H9 (cell line): ENCODE measurements at regions not wholly inside any gene's neighbourhood (a gene's known extent, or its start where the extent isn't known, plus 50 kb on each side); places are given as distances from the start of the nearest gene placed in this dataset.

Experiments
- DNase-seq: peaks from one replicate; pipeline ENCODE4 v3.0.0-alpha.2; 2017
- H2AFZ ChIP-seq: one replicate; pipeline ENCODE4 v1.6.1; 2013; ENCODE audit warnings: mild to moderate bottlenecking, low read length, control low read depth, moderate library complexity
- H2AK5ac ChIP-seq: 2 replicates; pipeline ENCODE4 v1.6.1; 2013; ENCODE audit warnings: low read length, control low read depth, mixed read lengths; ENCODE audit not compliant: insufficient read length
- H2BK120ac ChIP-seq: one replicate; pipeline ENCODE4 v1.6.1; 2013; ENCODE audit warnings: low read depth, mild to moderate bottlenecking, low read length, control low read depth, inconsistent platforms; ENCODE audit not compliant: poor library complexity, severe bottlenecking
- H2BK12ac ChIP-seq: 2 replicates; pipeline ENCODE4 v1.6.1; 2013; ENCODE audit warnings: low read length, control low read depth, mixed read lengths, low read depth; ENCODE audit not compliant: insufficient read length
- H2BK15ac ChIP-seq: 2 replicates; pipeline ENCODE4 v1.6.1; 2013; ENCODE audit warnings: low read depth, low read length, control low read depth
- H2BK20ac ChIP-seq: one replicate; pipeline ENCODE4 v1.6.1; 2013; ENCODE audit warnings: low read depth, mild to moderate bottlenecking, low read length, control low read depth, inconsistent platforms; ENCODE audit not compliant: poor library complexity, severe bottlenecking
- H2BK5ac ChIP-seq: 2 replicates; pipeline ENCODE4 v1.6.1; 2013; ENCODE audit warnings: low read length, control low read depth, mixed read lengths; ENCODE audit not compliant: insufficient read length
- H3K14ac ChIP-seq: 2 replicates; pipeline ENCODE4 v1.6.1; 2013; ENCODE audit warnings: low read length, control low read depth; ENCODE audit not compliant: insufficient read depth
- H3K18ac ChIP-seq: 2 replicates; pipeline ENCODE4 v1.6.1; 2013; ENCODE audit warnings: low read depth, mild to moderate bottlenecking, mixed read lengths, low read length, control low read depth; ENCODE audit not compliant: insufficient read length
- H3K23ac ChIP-seq: 2 replicates; pipeline ENCODE4 v1.6.1; 2013; ENCODE audit warnings: low read length, control low read depth, mixed read lengths, low read depth; ENCODE audit not compliant: insufficient read length
- H3K23me2 ChIP-seq: 2 replicates; pipeline ENCODE4 v1.6.1; 2013; ENCODE audit warnings: low read depth, mild to moderate bottlenecking, mixed read lengths, low read length, control low read depth; ENCODE audit not compliant: insufficient read length, poor library complexity, severe bottlenecking
- H3K27ac ChIP-seq: 2 replicates; pipeline ENCODE4 v1.5.1; 2013; ENCODE audit warnings: low read length, control low read depth, mixed read lengths, low read depth; ENCODE audit not compliant: insufficient read length
- H3K27me3 ChIP-seq: 2 replicates; pipeline ENCODE4 v1.6.1; 2013; ENCODE audit warnings: low read length, control low read depth, inconsistent platforms; ENCODE audit not compliant: insufficient read depth
- H3K4ac ChIP-seq: 2 replicates; pipeline ENCODE4 v1.6.1; 2013; ENCODE audit warnings: low read depth, mild to moderate bottlenecking, control low read depth, inconsistent platforms, low read length, moderate library complexity
- H3K4me1 ChIP-seq: 2 replicates; pipeline ENCODE4 v1.6.1; 2013; ENCODE audit warnings: low read length, control low read depth, inconsistent platforms; ENCODE audit not compliant: insufficient read depth
- H3K4me2 ChIP-seq: 2 replicates; pipeline ENCODE4 v1.6.1; 2013; ENCODE audit warnings: low read length, control low read depth, mixed read lengths; ENCODE audit not compliant: insufficient read length, insufficient read depth
- H3K56ac ChIP-seq: 2 replicates; pipeline ENCODE4 v1.6.1; 2013; ENCODE audit warnings: low read depth, mild to moderate bottlenecking, mixed read lengths, low read length, control low read depth; ENCODE audit not compliant: insufficient read length
- H3K79me1 ChIP-seq: 2 replicates; pipeline ENCODE4 v1.6.1; 2013; ENCODE audit warnings: low read depth, mild to moderate bottlenecking, moderate library complexity, low read length, control low read depth, inconsistent platforms; ENCODE audit not compliant: insufficient read depth, poor library complexity, severe bottlenecking
- H3K79me2 ChIP-seq: 2 replicates; pipeline ENCODE4 v1.6.1; 2013; ENCODE audit warnings: low read length, control low read depth, inconsistent platforms; ENCODE audit not compliant: insufficient read depth
- H3K9ac ChIP-seq: 2 replicates; pipeline ENCODE4 v1.6.1; 2013; ENCODE audit warnings: low read length, control low read depth, mixed read lengths; ENCODE audit not compliant: insufficient read length; ENCODE audit errors: extremely low read depth
- H3K9me3 ChIP-seq: one replicate; pipeline ENCODE4 v1.6.1; 2013; ENCODE audit warnings: low read depth, low read length, inconsistent platforms; ENCODE audit not compliant: control insufficient read depth
- H3T11ph ChIP-seq: one replicate; pipeline ENCODE4 v1.6.1; 2013; ENCODE audit warnings: mild to moderate bottlenecking, low read length, control low read depth, inconsistent platforms
- H4K20me1 ChIP-seq: one replicate; pipeline ENCODE4 v1.6.1; 2013; ENCODE audit not compliant: control insufficient read depth, insufficient read length, insufficient read depth
- H4K5ac ChIP-seq: 2 replicates; pipeline ENCODE4 v1.6.1; 2013; ENCODE audit warnings: low read depth, mild to moderate bottlenecking, mixed read lengths, low read length, control low read depth; ENCODE audit not compliant: insufficient read length
- H4K8ac ChIP-seq: replicated peaks from 2 replicates; pipeline ENCODE4 v1.6.1; 2013; ENCODE audit warnings: low read length, control low read depth, mixed read lengths, low read depth; ENCODE audit not compliant: insufficient read length
- H4K91ac ChIP-seq: 2 replicates; pipeline ENCODE4 v1.6.1; 2013; ENCODE audit warnings: low read depth, mild to moderate bottlenecking, moderate library complexity, mixed read lengths, low read length, control low read depth; ENCODE audit not compliant: insufficient read length
- H3K27ac Mint-ChIP-seq, 3 experiments: 2 replicates in 2 of 3; 3 replicates in 1 of 3; pipeline ENCODE4 v1.8.0; 2020 to 2021; ENCODE audit warnings: mixed read lengths in 3 of 3, mild to moderate bottlenecking in 1 of 3, moderate library complexity in 1 of 3
- H3K27me3 Mint-ChIP-seq: 2 replicates; pipeline ENCODE4 v1.8.0; 2021; ENCODE audit warnings: low read depth, mild to moderate bottlenecking, moderate library complexity, mixed read lengths
- H3K36me3 Mint-ChIP-seq, 3 experiments: 2 replicates in 2 of 3; 3 replicates in 1 of 3; pipeline ENCODE4 v1.8.0; 2020 to 2021; ENCODE audit warnings: low read depth in 3 of 3, mixed read lengths in 3 of 3; ENCODE audit not compliant: insufficient read depth in 1 of 3
- H3K4me1 Mint-ChIP-seq, 2 experiments: 2 replicates each; pipeline ENCODE4 v1.8.0; 2020; ENCODE audit warnings: mixed read lengths in 2 of 2
- H3K4me3 Mint-ChIP-seq, 2 experiments: 2 replicates in 1 of 2; 3 replicates in 1 of 2; pipeline ENCODE4 v1.8.0; 2020 to 2021; ENCODE audit warnings: mild to moderate bottlenecking in 2 of 2, mixed read lengths in 2 of 2, moderate library complexity in 1 of 2
- H3K9me3 Mint-ChIP-seq, 2 experiments: 2 replicates in 1 of 2; 3 replicates in 1 of 2; pipeline ENCODE4 v1.8.0; 2020; ENCODE audit warnings: mild to moderate bottlenecking in 2 of 2, mixed read lengths in 2 of 2, moderate library complexity in 1 of 2
- TF ChIP-seq, protein P1 (sequence below): fragments of 200-600 bp; sonication (generic); conservative IDR thresholded peaks from 3 replicates; pipeline ENCODE4 v1.8.0; 2021; ENCODE audit warnings: antibody characterized with exemption, mild to moderate bottlenecking

DNA sequence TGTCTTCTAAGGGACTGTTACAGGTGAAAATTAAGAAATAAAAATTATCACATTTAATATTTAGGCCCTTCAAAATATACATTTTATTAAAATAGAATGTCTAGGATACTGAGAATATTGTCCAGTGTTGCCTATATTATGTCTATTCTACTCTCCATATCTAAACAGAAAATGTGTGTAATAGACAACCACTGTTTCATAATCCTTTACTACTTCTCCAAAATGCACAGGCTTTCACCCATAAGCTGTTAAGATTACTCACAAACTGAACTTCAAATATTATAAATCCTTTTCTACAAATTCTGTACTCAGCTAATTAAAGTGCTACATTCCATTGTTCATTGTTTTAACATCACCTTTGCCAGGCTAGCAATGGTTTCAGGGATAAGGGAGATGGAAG, 56.7 kb upstream of the TFEC start:
- Mint-ChIP-seq H3K9me3 (no peaks in the 10 kb centered on the region; a peak in 1 of 5 replicates), H3K4me1 (peaks cover 5 to 16% of the 10 kb centered on the region in 2 experiments), H3K36me3 (no peaks in the 10 kb centered on the region; a peak in 1 of 7 replicates), H3K4me3 (no peak overlapping the region), H3K27ac (no peak overlapping the region), H3K27me3 (no peaks in the 10 kb centered on the region)
- Histone ChIP-seq H3T11ph (no peak overlapping the region), H2BK5ac (no peak overlapping the region), H4K91ac (no peak overlapping the region), H2BK12ac (no peak overlapping the region), H3K4ac (no peak overlapping the region), H3K9me3 (no peaks in the 10 kb centered on the region), H3K27ac (no peak overlapping the region), H3K4me1 (no peaks in the 10 kb centered on the region), H3K56ac (no peak overlapping the region), H3K79me1 (no peaks in the 10 kb centered on the region), H4K5ac (no peak overlapping the region), H2AFZ (no peak overlapping the region), H2AK5ac (no peak overlapping the region), H3K79me2 (no peaks in the 10 kb centered on the region), H4K8ac (no peak overlapping the region), H3K14ac (no peak overlapping the region), H2BK120ac (no peak overlapping the region), H3K9ac (no peak overlapping the region), H3K27me3 (no peaks in the 10 kb centered on the region), H3K18ac (no peak overlapping the region), H4K20me1 (no peaks in the 10 kb centered on the region), H2BK20ac (no peak overlapping the region), H3K4me2 (no peak overlapping the region), H3K23ac (no peak overlapping the region), H2BK15ac (no peak overlapping the region), H3K23me2 (no peaks in the 10 kb centered on the region)
- no peak for DNase-seq
- TF ChIP-seq, protein P1, sequence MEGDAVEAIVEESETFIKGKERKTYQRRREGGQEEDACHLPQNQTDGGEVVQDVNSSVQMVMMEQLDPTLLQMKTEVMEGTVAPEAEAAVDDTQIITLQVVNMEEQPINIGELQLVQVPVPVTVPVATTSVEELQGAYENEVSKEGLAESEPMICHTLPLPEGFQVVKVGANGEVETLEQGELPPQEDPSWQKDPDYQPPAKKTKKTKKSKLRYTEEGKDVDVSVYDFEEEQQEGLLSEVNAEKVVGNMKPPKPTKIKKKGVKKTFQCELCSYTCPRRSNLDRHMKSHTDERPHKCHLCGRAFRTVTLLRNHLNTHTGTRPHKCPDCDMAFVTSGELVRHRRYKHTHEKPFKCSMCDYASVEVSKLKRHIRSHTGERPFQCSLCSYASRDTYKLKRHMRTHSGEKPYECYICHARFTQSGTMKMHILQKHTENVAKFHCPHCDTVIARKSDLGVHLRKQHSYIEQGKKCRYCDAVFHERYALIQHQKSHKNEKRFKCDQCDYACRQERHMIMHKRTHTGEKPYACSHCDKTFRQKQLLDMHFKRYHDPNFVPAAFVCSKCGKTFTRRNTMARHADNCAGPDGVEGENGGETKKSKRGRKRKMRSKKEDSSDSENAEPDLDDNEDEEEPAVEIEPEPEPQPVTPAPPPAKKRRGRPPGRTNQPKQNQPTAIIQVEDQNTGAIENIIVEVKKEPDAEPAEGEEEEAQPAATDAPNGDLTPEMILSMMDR, result no peak
